Naive thymus-derived CD4-positive, alpha-beta T cell (primary cell): ENCODE measurements at regions not wholly inside any gene's neighbourhood (a gene's known extent, or its start where the extent isn't known, plus 50 kb on each side); places are given as distances from the start of the nearest gene placed in this dataset.

Experiments used
- ATAC-seq: fragments of 150-1000 bp; cut with Tn5 transposase; 2 replicates; pipeline ENCODE4 v1.10.0; 2021; ENCODE audit warnings: mild to moderate bottlenecking, moderate library complexity
- CTCF ChIA-PET: fragments of 350-600 bp; sonication (Branson Sonifier 250); formaldehyde crosslinking; loops from one replicate; lab custom pipeline; 2021; ENCODE audit warnings: antibody characterized with exemption; lab: Charles Lee
- POLR2A ChIA-PET: fragments of 350-600 bp; sonication (Branson Sonifier 250); formaldehyde crosslinking; loops from one replicate; lab custom pipeline; 2021; ENCODE audit warnings: antibody characterized with exemption, inconsistent platforms; lab: Charles Lee
- DNase-seq, 9 donors: peaks; one replicate each; pipeline versions ENCODE4 v3.0.0 to v3.0.0-alpha.2; 2020 to 2022; ENCODE audit warnings: mixed read lengths in 1 of 9
- H3K27ac ChIP-seq: one replicate; pipeline ENCODE4 v1.7.0; 2013; ENCODE audit warnings: mild to moderate bottlenecking, low read depth, low read length, moderate library complexity
- H3K27me3 ChIP-seq, 2 donors: one replicate each; pipeline ENCODE4 v1.7.0; 2013; ENCODE audit warnings: low read length in 2 of 2, mild to moderate bottlenecking in 2 of 2, moderate library complexity in 2 of 2; ENCODE audit not compliant: control insufficient read depth in 2 of 2, insufficient read depth in 2 of 2
- H3K36me3 ChIP-seq, 3 experiments: 1 replicate in 2 of 3; 2 replicates in 1 of 3; pipeline ENCODE4 v1.7.0; 2013; ENCODE audit warnings: low read length in 3 of 3, mild to moderate bottlenecking in 3 of 3, moderate library complexity in 1 of 3; ENCODE audit not compliant: insufficient read depth in 3 of 3, control insufficient read depth in 2 of 3
- H3K4me1 ChIP-seq, 2 donors: one replicate each; pipeline ENCODE4 v1.7.0; 2013; ENCODE audit warnings: low read length in 2 of 2, mild to moderate bottlenecking in 2 of 2, moderate library complexity in 1 of 2; ENCODE audit not compliant: control insufficient read depth in 2 of 2, insufficient read depth in 2 of 2
- H3K4me3 ChIP-seq: 2 replicates; pipeline ENCODE4 v1.7.0; 2013; ENCODE audit warnings: mild to moderate bottlenecking, low read length
- H3K9me3 ChIP-seq, 3 experiments: 1 replicate in 2 of 3; 2 replicates in 1 of 3; pipeline ENCODE4 v1.7.0; 2013; ENCODE audit warnings: low read length in 3 of 3; ENCODE audit not compliant: control insufficient read depth in 2 of 3
- H3K27ac Mint-ChIP-seq, 9 donors: one replicate each; pipeline ENCODE4 v1.8.0; 2020 to 2022; ENCODE audit warnings: mixed read lengths in 9 of 9, mild to moderate bottlenecking in 8 of 9, moderate library complexity in 5 of 9, inconsistent platforms in 2 of 9
- H3K27me3 Mint-ChIP-seq, 5 donors: one replicate each; pipeline ENCODE4 v1.8.0; 2021 to 2022; ENCODE audit warnings: mixed read lengths in 5 of 5, mild to moderate bottlenecking in 1 of 5
- H3K36me3 Mint-ChIP-seq, 5 donors: one replicate each; pipeline ENCODE4 v1.8.0; 2020 to 2022; ENCODE audit warnings: mixed read lengths in 5 of 5, mild to moderate bottlenecking in 3 of 5, inconsistent platforms in 1 of 5
- H3K4me1 Mint-ChIP-seq, 7 donors: one replicate each; pipeline ENCODE4 v1.8.0; 2020 to 2022; ENCODE audit warnings: mixed read lengths in 7 of 7, mild to moderate bottlenecking in 3 of 7, inconsistent platforms in 1 of 7
- H3K4me3 Mint-ChIP-seq, 10 donors: one replicate each; pipeline ENCODE4 v1.8.0; 2020 to 2022; ENCODE audit warnings: mild to moderate bottlenecking in 10 of 10, mixed read lengths in 10 of 10, moderate library complexity in 6 of 10, inconsistent platforms in 2 of 10
- H3K9me3 Mint-ChIP-seq, 11 donors: one replicate each; pipeline ENCODE4 v1.8.0; 2020 to 2022; ENCODE audit warnings: mixed read lengths in 11 of 11, mild to moderate bottlenecking in 4 of 11, inconsistent platforms in 1 of 11, moderate library complexity in 1 of 11
- intact Hi-C, 2 donors: fragments of 100-400 bp; cut with micrococcal nuclease; formaldehyde crosslinking; loops; one replicate each; pipeline ENCODE4 v1.15.1; 2023

DNA sequence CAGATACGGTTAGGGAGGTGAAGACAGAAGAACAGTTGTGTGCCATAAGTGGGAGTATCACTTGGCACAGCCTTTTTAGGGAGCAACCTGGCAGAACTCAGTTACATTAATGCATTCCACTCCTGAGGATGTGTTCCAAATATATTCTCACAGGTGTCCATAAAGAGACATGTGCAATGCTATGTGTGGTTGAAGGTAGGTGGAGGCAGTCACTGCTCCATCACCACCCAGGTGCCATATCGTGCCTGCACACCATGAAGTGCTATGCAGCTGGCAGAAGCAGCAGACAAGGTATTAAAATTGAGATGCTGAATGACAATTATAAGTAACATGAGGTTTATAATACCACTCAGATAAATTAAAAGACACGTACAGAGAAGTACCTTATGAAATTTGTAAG lies 248.0 kb upstream of the SFRP2 start:
- Mint-ChIP-seq H3K4me3 (no peak overlapping the region), H3K27ac (no peak overlapping the region), H3K36me3 (peaks cover 0 to 5% (median 0%) of the 10 kb centered on the region in 5 donors), H3K27me3 (peaks cover 0 to 41% (median 26%) of the 10 kb centered on the region in 5 donors), H3K4me1 (no peaks in the 10 kb centered on the region), H3K9me3 (peaks cover 0 to 8% (median 4%) of the 10 kb centered on the region in 11 donors)
- no peaks in the 10 kb centered on the region for H3K4me1 ChIP-seq
- CTCF ChIA-PET: no interaction called here
- no peak overlapping the region for H3K27ac ChIP-seq
- intact Hi-C loops: no loop called here
- POLR2A ChIA-PET: interaction anchor here (0.6 kb wide), 1 partner anchor 86 kb away, joined by 3 read pairs; no protein-coding TSS in a partner anchor
- no peaks in the 10 kb centered on the region for H3K36me3 ChIP-seq
- ATAC-seq: no peak
- H3K27me3 ChIP-seq: peaks cover 0 to 3% of the 10 kb centered on the region in 2 donors
- no peak overlapping the region for H3K4me3 ChIP-seq
- H3K9me3 ChIP-seq: no peaks in the 10 kb centered on the region
- DNase-seq: no peak

DNA sequence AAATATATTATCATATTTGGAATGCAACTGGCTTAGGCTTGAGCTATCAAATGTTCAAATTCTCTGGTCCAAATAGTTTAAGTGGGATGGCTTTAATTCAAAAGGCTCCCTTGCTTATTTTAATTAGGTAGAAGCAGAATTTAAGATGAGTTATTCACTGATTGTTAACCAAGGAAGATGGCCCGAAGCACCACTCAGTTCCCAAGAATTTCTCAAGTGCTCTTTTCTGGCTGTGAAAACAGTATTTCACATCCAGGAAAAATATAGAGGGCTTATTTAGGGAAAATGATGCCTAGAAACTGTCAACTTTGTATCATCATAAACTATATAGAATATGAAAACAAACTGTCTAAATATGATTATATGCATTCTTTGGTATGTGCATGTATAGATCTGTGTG lies 246.5 kb upstream of the SFRP2 start:
- Mint-ChIP-seq H3K36me3 (peaks cover 0 to 5% (median 0%) of the 10 kb centered on the region in 5 donors), H3K4me1 (no peaks in the 10 kb centered on the region), H3K4me3 (no peak overlapping the region), H3K27ac (no peak overlapping the region), H3K27me3 (peaks cover 0 to 42% (median 21%) of the 10 kb centered on the region in 5 donors), H3K9me3 (peaks cover 0 to 13% (median 4%) of the 10 kb centered on the region in 11 donors)
- ChIA-PET POLR2A (no interaction called here), CTCF (no interaction called here)
- DNase-seq: no peak
- H3K4me1 ChIP-seq: no peaks in the 10 kb centered on the region
- H3K9me3 ChIP-seq: no peaks in the 10 kb centered on the region
- ATAC-seq: no peak
- no peaks in the 10 kb centered on the region for H3K36me3 ChIP-seq
- peaks cover 0 to 1% of the 10 kb centered on the region in 2 donors for H3K27me3 ChIP-seq
- H3K4me3 ChIP-seq: no peak overlapping the region
- H3K27ac ChIP-seq: no peak overlapping the region
- intact Hi-C loops: no loop called here

DNA sequence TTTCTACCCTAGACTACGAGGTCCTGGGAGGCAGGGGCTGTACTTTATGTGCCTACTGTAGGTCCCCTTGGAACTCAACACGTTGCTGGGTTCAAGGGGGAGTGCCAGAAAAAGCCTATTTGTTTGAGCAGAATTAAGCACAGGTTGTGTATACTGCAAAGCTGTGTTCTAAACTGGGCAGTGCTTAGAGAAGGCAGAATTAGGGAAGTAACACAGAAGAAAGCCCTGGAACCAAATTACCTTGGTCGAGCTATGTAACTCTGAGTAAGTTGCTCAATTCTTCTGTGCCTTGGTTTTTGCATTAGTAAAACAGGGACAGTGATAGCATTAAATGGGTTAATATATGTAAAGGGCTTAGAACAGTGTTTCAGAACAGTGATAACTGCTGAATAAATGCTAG lies 245.0 kb upstream of the SFRP2 start:
- H3K27ac Mint-ChIP-seq: no peak overlapping the region
- ChIA-PET POLR2A (no interaction called here), CTCF (interaction anchor here (1.0 kb wide), 1 partner anchor 134 kb away, joined by 3 read pairs; no protein-coding TSS in a partner anchor)

DNA sequence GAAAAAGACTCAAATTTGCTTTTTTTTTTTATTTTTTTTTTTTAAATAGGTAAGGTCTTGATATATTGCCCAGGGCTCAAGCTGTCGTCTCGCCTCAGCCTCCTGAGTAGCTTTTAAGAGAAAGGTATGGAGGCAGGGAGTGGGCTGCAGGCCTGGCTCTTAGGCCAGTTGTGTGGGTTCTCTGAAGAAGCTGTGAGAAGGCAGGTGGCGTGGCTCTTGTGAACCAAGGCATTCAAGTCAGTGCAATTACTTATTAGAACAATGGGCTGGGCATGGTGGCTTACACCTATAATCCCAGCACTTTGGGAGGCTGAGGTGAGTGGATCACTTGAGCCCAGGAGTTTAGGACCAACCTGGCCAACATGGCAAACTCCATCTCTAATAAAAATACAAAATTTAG lies 244.0 kb upstream of the SFRP2 start:
- ATAC-seq: no peak

More for the DNA sequence above, 245.0 kb upstream of the SFRP2 start:
- intact Hi-C loops: no loop called here
- peaks cover 0 to 13% (median 4%) of the 10 kb centered on the region in 11 donors for H3K9me3 Mint-ChIP-seq
- no peaks in the 10 kb centered on the region for H3K4me1 Mint-ChIP-seq
- no peaks in the 10 kb centered on the region for H3K27me3 ChIP-seq
- DNase-seq (no peak), ATAC-seq (no peak)
- H3K27me3 Mint-ChIP-seq: peaks cover 0 to 45% (median 21%) of the 10 kb centered on the region in 5 donors
- H3K36me3 ChIP-seq: no peaks in the 10 kb centered on the region
- peaks cover 0 to 5% (median 0%) of the 10 kb centered on the region in 5 donors for H3K36me3 Mint-ChIP-seq
- no peak overlapping the region for H3K4me3 Mint-ChIP-seq
- H3K4me1 ChIP-seq: no peaks in the 10 kb centered on the region
- no peak overlapping the region for H3K27ac ChIP-seq
- H3K9me3 ChIP-seq: no peaks in the 10 kb centered on the region
- H3K4me3 ChIP-seq: no peak overlapping the region

DNA sequence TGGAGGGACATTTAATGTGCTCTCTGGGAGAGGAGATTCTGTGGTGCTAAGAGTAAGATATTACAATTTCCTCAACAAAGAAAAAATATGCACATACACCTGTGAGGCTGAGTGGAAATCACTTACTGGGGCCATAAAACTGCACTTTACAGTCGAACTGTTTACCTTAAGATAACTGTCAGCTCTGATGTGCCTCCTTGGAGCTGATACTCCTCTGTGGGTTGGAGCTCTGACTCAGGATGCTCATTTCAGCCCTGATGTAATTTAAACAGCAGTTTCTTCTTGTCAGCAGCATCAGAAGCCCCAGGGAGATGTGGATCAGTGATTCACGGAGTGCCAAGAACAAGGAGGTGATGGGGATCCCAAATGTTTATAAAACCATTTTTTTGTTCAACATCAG lies 241.9 kb upstream of the SFRP2 start:
- Mint-ChIP-seq H3K27ac (no peak overlapping the region), H3K4me3 (no peak overlapping the region), H3K27me3 (peaks cover 0 to 45% (median 27%) of the 10 kb centered on the region in 5 donors), H3K9me3 (peaks cover 0 to 13% (median 4%) of the 10 kb centered on the region in 11 donors), H3K4me1 (no peaks in the 10 kb centered on the region), H3K36me3 (peaks cover 0 to 5% (median 0%) of the 10 kb centered on the region in 5 donors)
- no peaks in the 10 kb centered on the region for H3K9me3 ChIP-seq
- ChIA-PET POLR2A (no interaction called here), CTCF (interaction anchor here (0.7 kb wide), 1 partner anchor 11 kb away, joined by 3 read pairs; no protein-coding TSS in a partner anchor)
- no peaks in the 10 kb centered on the region for H3K36me3 ChIP-seq
- H3K4me1 ChIP-seq: no peaks in the 10 kb centered on the region
- no peaks in the 10 kb centered on the region for H3K27me3 ChIP-seq
- ATAC-seq (no peak), DNase-seq (no peak)
- H3K27ac ChIP-seq: no peak overlapping the region
- no peak overlapping the region for H3K4me3 ChIP-seq
- intact Hi-C loops: no loop called here

More for the DNA sequence above, 244.0 kb upstream of the SFRP2 start:
- H3K4me1 Mint-ChIP-seq: no peaks in the 10 kb centered on the region
- CTCF ChIA-PET: no interaction called here
- H3K36me3 Mint-ChIP-seq: peaks cover 0 to 5% (median 0%) of the 10 kb centered on the region in 5 donors
- no peak overlapping the region for H3K4me3 Mint-ChIP-seq
- H3K36me3 ChIP-seq: no peaks in the 10 kb centered on the region
- no peaks in the 10 kb centered on the region for H3K9me3 ChIP-seq
- POLR2A ChIA-PET: no interaction called here
- DNase-seq: no peak
- H3K27me3 ChIP-seq: no peaks in the 10 kb centered on the region
- no peak overlapping the region for H3K4me3 ChIP-seq
- H3K27ac Mint-ChIP-seq: no peak overlapping the region
- H3K4me1 ChIP-seq: no peaks in the 10 kb centered on the region
- peaks cover 0 to 13% (median 4%) of the 10 kb centered on the region in 11 donors for H3K9me3 Mint-ChIP-seq
- no peak overlapping the region for H3K27ac ChIP-seq
- intact Hi-C loops: no loop called here
- H3K27me3 Mint-ChIP-seq: peaks cover 0 to 49% (median 26%) of the 10 kb centered on the region in 5 donors

DNA sequence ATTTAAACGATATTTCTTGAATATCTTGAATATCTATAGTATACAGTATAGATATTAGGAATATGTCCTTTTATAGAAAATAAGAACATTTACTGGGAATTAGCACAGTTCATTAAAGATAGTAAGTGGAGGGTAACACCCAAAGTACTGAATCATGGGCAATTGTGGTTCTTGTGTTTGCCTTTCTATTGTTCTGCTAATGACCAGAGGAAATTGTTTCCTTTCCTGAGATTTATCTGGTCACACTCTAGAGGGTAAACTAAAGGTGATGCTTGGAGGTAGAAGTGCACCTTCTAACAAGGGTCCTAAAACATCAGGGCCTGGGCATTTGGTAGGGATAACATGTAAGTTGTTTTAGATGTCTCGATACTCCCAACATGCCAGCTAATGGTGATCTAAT lies 241.3 kb upstream of the SFRP2 start:
- H3K36me3 ChIP-seq: no peaks in the 10 kb centered on the region
- no peak for DNase-seq
- no peak for ATAC-seq
- Mint-ChIP-seq H3K9me3 (peaks cover 0 to 13% (median 4%) of the 10 kb centered on the region in 11 donors), H3K27ac (no peak overlapping the region), H3K36me3 (peaks cover 0 to 5% (median 0%) of the 10 kb centered on the region in 5 donors), H3K4me1 (no peaks in the 10 kb centered on the region), H3K27me3 (peaks cover 1 to 44% (median 29%) of the 10 kb centered on the region in 5 donors), H3K4me3 (no peak overlapping the region)
- no peak overlapping the region for H3K27ac ChIP-seq
- no peaks in the 10 kb centered on the region for H3K9me3 ChIP-seq
- intact Hi-C loops: no loop called here
- H3K4me1 ChIP-seq: no peaks in the 10 kb centered on the region
- ChIA-PET CTCF (interaction anchor here (0.7 kb wide), 1 partner anchor 10 kb away, joined by 3 read pairs; no protein-coding TSS in a partner anchor), POLR2A (no interaction called here)
- no peak overlapping the region for H3K4me3 ChIP-seq
- H3K27me3 ChIP-seq: no peaks in the 10 kb centered on the region

DNA sequence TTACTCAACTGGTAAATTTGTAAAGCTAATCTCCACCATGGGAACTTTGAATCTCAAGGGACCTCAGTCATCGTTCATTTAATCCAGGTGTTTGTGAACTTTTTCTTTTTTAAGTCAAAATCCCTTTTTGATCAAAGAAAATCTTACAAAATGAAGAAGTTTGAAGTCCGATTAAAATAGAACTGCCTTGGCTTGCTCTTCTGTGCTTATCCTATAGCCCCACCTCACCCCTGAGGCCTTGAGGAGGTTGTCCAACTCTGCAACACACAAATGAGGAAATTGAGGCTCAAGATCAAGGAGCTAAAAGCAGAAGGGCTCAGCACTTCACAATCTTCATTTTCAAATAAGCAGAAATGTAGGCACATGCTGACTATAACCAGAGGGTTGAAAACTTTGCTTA lies 240.3 kb upstream of the SFRP2 start:
- Histone ChIP-seq H3K27ac (no peak overlapping the region), H3K36me3 (no peaks in the 10 kb centered on the region), H3K4me3 (no peak overlapping the region), H3K9me3 (no peaks in the 10 kb centered on the region), H3K4me1 (no peaks in the 10 kb centered on the region), H3K27me3 (no peaks in the 10 kb centered on the region)
- H3K4me3 Mint-ChIP-seq: no peak overlapping the region
- ChIA-PET POLR2A (no interaction called here), CTCF (interaction anchor here (0.6 kb wide), 1 partner anchor 979 kb away, joined by 6 read pairs; no protein-coding TSS in a partner anchor)
- ATAC-seq: no peak
- H3K27ac Mint-ChIP-seq: no peak overlapping the region
- no peaks in the 10 kb centered on the region for H3K4me1 Mint-ChIP-seq
- no peak for DNase-seq
- intact Hi-C loops: no loop called here
- H3K27me3 Mint-ChIP-seq: peaks cover 2 to 37% (median 24%) of the 10 kb centered on the region in 5 donors
- H3K9me3 Mint-ChIP-seq: peaks cover 0 to 13% (median 4%) of the 10 kb centered on the region in 11 donors
- peaks cover 0 to 5% (median 0%) of the 10 kb centered on the region in 5 donors for H3K36me3 Mint-ChIP-seq
